Hepatocyte (in vitro differentiated cells): ENCODE measurements at regions not wholly inside any gene's neighbourhood (a gene's known extent, or its start where the extent isn't known, plus 50 kb on each side); places are given as distances from the start of the nearest gene placed in this dataset.
"Not testable (repeated sequence)": the region's sequence is repeated elsewhere in the genome, so short reads cannot be mapped to it uniquely, and the experiment has no call there.

ENCODE experiments used
- EZH2 ChIP-seq: fragments of 200-600 bp; sonication (generic); IDR thresholded peaks from 2 replicates; pipeline ENCODE4 v1.6.1; 2016; ENCODE audit warnings: antibody characterized with exemption, mild to moderate bottlenecking, borderline replicate concordance
- TF ChIP-seq, protein P1 (sequence below): fragments of 200-600 bp; sonication (generic); IDR thresholded peaks from 2 replicates; pipeline ENCODE4 v1.5.1; 2016; ENCODE audit warnings: antibody characterized with exemption, mild to moderate bottlenecking; ENCODE audit not compliant: poor library complexity

- TF ChIP-seq, protein P1, sequence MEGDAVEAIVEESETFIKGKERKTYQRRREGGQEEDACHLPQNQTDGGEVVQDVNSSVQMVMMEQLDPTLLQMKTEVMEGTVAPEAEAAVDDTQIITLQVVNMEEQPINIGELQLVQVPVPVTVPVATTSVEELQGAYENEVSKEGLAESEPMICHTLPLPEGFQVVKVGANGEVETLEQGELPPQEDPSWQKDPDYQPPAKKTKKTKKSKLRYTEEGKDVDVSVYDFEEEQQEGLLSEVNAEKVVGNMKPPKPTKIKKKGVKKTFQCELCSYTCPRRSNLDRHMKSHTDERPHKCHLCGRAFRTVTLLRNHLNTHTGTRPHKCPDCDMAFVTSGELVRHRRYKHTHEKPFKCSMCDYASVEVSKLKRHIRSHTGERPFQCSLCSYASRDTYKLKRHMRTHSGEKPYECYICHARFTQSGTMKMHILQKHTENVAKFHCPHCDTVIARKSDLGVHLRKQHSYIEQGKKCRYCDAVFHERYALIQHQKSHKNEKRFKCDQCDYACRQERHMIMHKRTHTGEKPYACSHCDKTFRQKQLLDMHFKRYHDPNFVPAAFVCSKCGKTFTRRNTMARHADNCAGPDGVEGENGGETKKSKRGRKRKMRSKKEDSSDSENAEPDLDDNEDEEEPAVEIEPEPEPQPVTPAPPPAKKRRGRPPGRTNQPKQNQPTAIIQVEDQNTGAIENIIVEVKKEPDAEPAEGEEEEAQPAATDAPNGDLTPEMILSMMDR = not testable (repeated sequence)
- not testable (repeated sequence) for TF ChIP-seq EZH2
Measured at GRCh38 chr5:37207-37606, 54.8 kb upstream of the PLEKHG4B start.
